GM18867 (cell line): ENCODE measurements at regions not wholly inside any gene's neighbourhood (a gene's known extent, or its start where the extent isn't known, plus 50 kb on each side); places are given as distances from the start of the nearest gene placed in this dataset.
"Not testable (repeated sequence)": the region's sequence is repeated elsewhere in the genome, so short reads cannot be mapped to it uniquely, and the experiment has no call there.

Experiments used
- ATAC-seq: cut with Tn5 transposase; IDR thresholded peaks from one replicate; pipeline ENCODE4 v1.9.1; 2021; ENCODE audit warnings: mild to moderate bottlenecking, moderate library complexity; ENCODE audit not compliant: unreplicated experiment

DNA sequence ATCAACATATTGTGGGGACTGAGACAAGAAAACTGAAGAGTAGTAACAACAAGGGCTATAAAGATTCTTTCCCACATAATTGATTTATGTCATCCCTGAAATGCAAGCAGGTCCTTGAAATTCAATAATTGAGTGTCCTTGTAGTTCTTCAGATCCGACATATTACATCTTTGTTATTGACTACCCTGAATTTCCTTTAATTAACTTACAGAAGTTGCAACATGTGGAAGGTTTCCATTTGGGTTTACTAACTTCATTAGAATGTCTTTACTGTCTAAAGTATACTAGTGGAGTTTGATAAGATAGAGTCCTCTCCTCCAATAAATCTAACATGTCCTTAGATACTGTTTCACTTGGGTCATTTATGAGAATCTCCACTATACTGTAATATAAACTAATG lies 951.8 kb downstream of the SLC6A15 start:
- no peak for ATAC-seq

DNA sequence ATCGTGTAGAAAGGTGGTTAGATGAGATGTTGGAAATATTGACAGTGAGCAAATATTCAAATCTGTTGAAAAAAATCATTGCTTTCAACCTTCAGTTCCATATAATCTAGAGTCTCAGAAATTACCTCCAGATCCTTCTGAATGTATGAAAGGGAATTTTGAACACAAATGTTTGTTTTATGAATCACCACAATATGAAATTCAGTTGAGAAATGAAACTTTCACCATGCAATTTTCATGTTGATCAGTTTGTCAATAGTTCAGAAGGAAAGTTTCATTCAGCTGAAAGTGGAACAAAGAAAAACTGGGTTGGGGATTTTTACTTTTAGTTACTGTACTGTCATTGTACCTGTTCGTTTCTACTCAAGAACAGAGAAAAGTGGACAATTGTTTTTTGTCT lies 953.6 kb downstream of the SLC6A15 start:
- no peak for ATAC-seq

DNA sequence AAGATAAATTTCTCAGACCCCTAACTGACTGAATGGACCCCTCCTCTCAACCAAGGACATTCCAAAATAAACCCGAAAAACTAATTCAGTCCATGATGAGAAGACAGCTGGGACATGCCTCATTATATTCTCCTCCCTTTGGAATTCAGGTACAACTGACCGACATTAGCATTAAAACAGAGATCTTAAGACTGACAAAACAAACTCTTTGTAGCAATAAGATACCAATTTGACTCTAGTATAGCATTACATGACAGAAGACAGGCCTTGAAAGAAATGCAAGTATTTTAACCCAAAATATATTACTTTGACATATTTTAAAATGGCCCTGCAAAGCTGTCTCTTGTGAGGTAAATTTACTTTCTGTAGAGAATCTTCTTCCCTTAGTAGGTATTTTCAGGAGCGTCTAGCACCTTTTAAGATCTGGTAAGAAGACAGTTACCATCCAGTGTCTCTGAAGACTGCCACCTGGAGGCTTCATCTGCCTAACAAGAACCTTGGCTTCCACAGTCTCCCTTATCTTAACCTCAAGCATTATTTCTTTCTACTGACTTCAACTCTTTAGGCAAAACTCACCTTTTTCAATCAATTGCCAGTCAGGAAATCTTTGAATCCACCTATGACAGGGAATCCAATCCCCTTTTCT lies 957.5 kb downstream of the SLC6A15 start:
- no peak for ATAC-seq

DNA sequence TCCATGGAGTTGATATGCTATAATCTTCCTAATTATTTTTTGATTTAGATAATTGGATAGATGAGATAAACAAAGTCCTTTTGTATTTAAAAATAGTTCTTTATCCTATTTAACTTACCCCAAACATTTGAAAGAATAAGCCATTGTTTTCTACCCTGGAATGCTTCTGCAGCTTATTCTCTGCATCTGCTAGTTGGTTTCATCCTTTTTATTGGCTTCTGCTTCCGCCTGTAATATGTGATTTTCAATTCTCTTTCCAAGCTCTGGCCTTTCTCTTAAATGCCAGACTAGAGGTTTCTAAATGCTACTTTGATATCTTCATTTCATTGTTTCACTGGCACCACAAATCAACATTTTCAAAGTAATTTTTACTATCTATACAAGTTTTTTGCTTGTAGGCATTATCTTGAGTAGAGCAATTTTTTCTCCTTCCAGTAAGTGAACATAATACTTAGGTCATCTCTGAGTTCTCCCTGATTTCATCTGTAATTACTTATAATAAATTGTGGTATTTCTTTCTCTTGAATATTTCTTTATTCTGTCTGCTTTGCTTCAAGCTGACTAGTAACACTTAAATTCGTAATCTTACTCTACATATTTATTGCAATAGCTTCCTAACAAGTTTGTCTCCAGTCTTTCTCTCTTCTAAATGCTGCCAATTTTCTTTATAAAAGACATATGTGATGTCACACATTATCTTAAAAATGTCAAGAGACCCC lies 958.4 kb downstream of the SLC6A15 start:
- ATAC-seq = no peak

DNA sequence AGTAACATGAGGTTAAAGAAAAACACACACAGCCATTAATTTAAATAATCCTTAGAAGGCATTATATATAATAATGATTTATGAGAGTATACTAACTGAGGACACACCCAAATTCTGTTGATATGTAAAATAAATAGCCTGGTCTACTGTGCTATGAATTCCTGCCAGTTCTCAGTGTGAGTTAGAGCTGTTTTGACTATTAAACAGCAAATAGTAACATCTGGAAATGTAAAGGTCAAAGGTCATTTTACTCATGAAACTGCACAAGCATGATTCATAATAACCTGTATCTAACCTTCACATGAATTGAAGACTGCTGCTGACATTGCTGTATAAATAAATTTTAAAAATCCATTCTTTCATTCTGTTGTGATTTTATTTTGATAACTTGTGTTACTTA lies 966.7 kb downstream of the SLC6A15 start:
- no peak for ATAC-seq

DNA sequence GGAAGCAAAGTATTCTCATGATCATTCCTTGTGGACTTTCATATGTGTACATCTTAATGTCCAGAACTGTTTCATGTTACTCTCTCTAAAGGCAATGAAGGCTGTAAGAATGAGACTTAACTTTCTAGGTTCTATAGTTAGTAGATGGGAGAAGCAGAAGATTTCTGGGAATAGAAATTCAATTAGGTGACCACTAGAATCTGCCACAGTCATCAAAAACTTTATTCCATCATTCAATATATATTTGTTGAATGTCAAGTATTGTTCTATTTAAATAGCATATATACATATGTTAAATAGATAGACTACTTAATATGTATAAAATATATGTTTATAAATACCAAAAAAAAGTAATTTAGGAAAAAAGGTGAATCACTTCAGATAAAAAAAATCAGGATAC lies 972.9 kb downstream of the SLC6A15 start:
- ATAC-seq = no peak

DNA sequence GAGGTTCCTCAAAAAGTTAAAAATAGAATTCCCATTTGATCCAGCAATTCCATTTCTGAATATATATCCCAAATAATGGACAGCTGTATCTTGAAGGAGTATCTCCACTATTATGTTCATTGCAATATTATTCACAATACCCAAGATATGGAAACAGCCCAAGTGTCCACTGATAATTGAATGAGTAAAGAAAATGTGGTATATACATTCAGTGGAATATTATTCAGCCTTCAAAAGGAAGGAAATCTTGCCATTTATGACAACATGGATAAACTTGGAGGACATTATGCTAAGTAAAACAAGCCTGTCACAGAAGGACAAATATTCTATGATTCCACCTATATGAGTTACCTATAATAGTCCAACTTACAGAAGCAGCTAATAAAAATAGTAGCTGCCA lies 979.0 kb downstream of the SLC6A15 start:
- ATAC-seq = no peak

DNA sequence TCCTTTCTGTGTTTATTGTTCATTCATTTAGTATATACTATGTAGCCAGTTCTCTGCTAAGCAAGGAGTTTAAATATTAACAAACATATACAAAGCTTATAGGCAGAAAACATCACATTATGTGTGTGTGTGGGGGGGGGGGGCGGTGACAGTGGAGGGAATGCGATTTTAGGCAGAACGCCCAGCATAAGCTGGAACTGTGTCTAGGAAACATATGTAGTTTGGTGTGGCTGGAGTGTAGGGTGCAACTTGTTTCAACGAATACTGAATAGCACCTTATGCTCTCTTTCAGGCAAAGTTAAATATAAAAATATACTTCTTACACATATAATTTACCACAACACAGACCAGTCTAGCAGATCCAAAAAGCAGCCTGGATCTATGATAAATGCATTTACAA lies 980.6 kb downstream of the SLC6A15 start:
- no peak for ATAC-seq

DNA sequence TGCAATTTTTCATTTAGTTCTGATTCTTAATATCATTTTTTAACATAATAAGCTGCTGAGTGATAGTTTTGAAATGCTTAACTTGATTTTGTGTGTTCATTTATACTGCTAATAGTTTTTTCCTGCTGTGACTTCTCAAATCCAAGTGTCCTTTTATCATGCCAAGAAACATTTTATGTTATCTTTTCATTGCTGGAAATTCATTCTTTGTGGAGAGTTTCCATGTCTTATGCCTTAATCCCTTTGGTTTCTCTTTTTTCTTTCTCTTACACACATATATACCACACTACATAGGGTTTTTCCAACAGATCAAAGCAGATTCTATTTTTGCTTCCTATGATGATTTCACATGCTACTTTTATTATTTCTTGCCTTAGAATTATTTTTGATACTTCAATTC lies 981.1 kb downstream of the SLC6A15 start:
- no peak for ATAC-seq

DNA sequence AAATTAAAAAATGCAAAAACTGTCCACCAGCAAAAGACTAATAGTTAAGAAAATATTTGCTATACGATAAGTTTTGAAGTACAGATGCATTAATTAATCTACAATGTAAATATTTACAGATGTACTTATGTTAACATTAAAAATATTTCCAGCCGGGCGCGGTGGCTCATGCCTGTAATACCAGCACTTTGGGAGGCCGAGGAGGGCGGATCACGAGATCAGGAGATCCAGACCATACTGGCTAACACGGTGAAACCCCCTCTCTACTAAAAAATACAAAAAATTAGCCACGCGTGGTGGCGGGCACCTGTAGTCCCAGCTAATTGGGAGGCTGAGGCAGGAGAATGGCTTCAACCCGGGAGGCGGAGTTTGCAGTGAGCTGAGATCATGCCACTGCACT lies 982.8 kb downstream of the SLC6A15 start:
- ATAC-seq = not testable (repeated sequence)

DNA sequence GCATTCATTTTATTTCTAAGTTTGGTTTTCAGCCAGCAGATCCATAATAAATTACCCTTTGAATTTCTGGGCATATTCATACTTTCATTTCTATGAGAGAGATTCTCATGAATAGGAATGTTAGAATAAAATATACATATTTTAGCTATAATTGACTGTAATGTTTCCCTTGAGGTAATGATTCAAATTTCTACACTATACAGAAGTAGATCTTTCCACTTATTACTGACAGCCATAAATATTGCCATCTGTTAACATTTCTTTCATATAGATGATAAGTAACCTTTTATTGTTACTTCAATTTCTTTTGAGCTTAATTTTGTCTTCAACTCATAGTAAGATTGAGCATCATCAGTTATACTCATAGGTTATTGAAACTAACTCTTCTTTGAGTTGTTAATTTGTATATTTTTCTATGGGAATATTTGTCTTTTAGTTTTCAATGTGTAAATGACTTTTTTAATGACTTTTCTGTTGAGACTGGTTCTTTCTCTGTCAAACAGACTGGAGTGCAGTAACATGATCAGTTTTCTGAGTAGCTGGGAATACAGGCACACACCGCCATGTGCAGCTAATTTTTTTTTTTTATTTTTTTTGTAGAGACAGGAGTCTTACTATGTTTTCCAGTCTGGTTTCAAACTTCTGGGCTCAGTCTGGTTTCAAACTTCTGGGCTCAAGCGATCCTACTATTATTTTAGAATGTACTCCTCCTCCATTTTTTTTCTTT lies 991.6 kb downstream of the SLC6A15 start:
- ATAC-seq = no peak

DNA sequence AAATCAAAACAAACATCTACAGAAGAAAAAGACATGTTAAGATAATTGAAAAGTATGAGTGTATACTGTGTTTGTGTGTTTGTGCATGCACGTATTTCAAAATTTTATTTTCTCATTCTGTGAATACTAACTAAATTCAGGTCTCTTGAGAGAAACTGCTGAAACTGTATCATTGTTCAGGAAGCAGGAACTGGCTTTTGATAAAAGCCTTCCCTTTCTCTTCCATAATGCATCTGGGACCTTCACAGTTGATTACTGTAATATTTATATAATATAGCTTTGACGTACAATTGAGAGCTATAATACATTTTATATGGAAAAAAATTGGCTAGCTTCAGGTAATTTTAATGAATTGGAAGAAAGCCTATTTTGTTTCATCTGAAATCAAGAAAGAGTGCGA lies 993.5 kb downstream of the SLC6A15 start:
- ATAC-seq = no peak

DNA sequence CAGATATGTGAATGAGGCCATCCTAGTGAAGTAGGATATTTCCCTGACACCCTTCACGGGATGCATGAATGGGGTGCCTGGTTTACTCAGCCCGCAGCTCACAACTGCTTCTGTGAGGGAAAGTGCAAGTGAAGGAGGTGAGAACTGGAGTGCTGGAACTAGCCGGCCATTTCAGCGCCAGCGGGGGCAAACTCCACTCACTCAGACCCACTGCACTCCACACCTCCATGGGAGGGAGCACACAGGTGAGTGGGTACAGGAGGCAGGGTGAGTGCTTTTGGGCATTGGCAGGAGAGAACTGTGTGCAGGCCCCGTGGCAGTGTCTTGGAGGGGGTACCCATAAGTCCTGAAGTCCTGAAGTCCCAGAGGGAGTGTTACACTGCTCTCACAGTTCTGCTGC lies 1008.4 kb downstream of the SLC6A15 start:
- no peak for ATAC-seq

DNA sequence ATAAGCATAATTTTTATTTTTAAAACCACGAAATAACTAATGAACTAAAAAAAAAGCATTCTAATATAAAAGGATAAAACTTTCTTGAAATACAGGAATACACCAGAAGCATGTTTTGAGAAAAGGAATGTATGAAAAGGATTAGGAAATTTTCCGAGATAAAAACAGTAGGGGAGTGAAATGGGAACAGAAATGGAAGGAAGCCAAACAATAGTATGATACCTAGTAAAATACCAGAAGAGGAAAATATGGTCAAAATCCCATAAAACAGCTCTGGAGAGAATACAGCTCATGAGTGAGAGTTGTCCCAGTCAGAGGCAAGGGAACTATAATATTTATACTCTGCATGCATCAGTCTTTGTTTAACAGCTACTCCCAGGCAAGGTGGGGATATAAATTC lies 1016.2 kb downstream of the SLC6A15 start:
- no peak for ATAC-seq

DNA sequence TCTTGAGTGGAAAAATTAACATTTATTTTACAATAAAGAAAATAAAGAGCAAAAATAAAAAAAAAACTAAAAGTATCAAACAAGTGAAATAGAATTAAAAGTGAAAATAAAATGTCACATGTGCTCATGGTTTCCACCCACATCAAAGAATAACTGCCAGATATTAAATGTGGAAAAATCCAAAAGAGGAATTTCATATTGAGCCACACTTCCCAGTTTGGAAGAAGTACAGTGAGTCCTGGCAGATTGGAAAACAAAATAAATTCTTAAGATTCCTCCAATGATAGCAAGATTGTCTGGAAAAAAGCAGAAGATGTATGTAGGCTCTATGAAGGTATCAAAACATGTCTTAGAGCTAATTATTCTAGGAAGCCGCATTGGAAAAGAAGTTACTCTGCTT lies 1019.5 kb downstream of the SLC6A15 start:
- ATAC-seq = no peak

DNA sequence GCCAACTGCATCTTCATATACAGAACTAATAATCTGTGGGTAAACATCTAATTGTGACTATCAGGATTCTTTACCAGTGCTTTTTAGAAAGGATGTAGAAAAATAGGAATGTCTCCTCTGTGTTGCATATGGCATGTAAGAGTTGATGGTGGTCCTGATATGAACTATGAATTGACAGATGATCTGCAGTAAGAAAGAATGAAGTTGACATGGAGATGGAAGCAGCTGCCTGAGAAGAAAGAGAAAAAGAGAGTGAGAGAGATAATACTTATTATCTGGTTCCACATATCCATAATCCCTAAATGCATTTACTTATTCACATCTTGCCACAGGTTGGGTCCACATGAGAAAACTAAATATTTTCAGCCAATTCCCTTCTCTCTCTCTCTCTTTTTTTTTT lies 1022.9 kb downstream of the SLC6A15 start:
- ATAC-seq = no peak

DNA sequence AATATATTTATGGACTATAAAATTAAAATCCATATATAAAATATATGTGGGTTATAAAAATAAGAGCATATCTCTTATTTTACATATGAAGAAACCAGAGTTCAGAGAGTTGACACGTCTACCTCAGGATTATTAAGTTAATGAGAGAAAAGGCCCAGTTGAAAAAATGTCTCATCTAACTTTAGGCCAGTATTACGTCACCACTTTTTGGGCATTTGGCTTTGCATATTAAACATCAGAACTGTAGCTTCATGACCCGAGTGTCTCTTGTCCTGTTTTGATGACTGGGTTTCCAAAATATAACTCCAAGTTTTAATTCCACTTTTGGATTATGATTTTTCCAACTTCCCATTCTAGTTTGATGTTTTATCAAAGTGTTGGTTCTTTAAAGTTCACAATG lies 1026.1 kb downstream of the SLC6A15 start:
- no peak for ATAC-seq

DNA sequence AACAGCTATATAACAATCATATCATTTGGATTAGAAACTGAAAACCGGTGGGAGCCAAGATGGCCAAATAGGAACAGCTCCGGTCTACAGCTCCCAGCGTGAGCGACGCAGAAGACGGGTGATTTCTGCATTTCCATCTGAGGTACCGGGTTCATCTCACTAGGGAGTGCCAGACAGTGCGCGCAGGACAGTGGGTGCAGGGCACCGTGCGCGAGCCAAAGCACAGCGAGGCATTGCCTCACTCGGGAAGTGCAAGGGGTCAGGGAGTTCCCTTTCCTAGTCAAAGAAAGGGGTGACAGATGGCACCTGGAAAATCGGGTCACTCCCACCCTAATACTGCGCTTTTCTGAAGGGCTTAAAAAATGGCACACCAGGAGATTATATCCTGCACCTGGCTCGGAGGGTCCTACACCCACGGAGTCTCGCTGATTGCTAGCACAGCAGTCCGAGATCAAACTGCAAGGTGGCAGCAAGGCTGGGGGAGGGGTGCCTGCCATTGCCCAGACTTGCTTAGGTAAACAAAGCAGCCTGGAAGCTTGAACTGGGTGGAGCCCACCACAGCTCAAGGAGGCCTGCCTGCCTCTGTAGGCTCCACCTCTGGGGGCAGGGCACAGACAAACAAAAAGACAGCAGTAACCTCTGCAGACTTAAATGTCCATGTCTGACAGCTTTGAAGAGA lies 1041.5 kb downstream of the SLC6A15 start:
- not testable (repeated sequence) for ATAC-seq

DNA sequence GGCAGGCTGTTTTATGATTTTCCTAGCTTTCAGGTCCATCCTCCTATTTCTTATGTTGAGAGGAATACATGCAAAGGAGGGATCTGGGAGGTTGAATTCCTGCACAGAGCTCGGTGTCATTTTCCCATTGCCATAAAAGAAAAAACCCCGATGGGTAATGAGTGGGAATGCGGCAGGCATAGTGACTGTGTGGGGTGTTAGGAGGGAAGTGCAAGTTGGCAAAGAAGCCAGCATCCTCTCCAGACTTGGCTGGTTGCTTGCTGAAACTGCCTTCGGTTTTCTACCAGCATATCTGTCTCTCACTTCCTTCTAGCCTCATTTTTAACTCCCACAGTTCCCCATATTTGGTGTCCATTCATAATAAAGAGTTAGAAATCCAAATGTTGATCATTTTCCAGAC lies 1046.1 kb downstream of the SLC6A15 start:
- ATAC-seq = no peak

DNA sequence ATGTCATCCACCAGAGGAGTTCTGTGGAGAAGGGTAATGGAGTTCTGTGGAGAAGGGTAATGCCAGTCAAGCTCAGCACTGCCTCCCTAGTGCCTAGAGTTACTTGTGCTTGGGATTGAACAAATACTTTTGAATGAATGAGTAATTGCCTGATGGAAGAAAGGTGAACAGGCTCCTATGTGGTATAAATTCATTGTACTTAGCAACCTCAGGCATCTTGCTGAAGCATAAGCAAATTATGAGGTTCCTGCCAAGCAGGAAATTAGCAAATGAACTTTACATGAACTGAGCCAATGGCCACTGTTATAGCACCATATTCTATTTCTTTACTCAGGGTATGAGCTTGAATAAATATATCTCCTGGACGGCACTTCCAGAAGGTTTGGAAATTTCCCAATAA lies 1047.2 kb downstream of the SLC6A15 start:
- ATAC-seq = no peak

DNA sequence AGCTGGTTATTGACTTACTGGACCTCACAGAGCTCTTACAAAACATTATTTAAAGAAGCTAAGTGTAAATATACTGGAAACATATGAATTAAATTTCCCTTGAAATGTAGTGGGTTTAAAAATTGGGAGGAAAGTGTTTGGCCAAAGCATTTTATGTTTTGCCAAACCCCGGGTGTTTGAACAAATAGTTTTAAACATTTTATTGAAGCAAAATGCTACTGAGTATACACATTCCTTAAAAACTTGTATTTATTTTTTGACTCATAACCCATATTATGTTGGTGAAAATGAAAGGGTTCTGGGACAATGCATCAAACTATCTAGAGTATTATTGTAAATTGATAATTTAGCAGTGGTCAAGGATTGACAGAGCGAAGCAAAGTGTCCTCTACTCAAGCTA lies 1048.5 kb downstream of the SLC6A15 start:
- ATAC-seq = no peak

DNA sequence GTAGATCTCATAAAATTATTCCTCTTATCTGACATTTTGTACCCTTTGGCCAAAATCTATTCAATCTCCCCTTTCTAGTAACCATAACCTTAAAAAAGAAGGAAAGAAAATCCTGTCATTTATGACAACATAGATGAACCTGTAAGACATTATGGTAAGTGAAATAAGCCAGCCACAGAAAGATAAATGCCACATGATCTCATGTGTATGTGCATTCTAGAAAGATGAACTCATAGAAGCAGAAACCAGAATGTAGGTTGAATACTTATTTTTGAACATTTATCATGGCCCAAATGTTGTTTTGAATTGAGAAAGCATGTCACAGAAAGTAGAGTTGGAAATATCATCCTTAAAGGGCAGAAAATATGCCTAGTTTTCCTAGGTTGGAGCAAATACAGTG lies 1053.6 kb downstream of the SLC6A15 start:
- ATAC-seq = no peak
